OCI-LY7 (cell line): ENCODE measurements at regions not wholly inside any gene's neighbourhood (a gene's known extent, or its start where the extent isn't known, plus 50 kb on each side); places are given as distances from the start of the nearest gene placed in this dataset.

Experiments used
- CTCF ChIP-seq: fragments of 200-600 bp; sonication (generic); conservative IDR thresholded peaks from 2 replicates; pipeline ENCODE4 v1.5.1; 2014; ENCODE audit warnings: mild to moderate bottlenecking, antibody characterized with exemption, low read length, moderate library complexity, mixed read lengths
- EZH2phosphoT487 ChIP-seq: fragments of 200-600 bp; sonication (generic); IDR thresholded peaks from 2 replicates; pipeline ENCODE4 v1.6.1; 2018; ENCODE audit warnings: low read depth, borderline replicate concordance, mild to moderate bottlenecking, mixed run types, antibody characterized with exemption, low read length, moderate library complexity, mixed read lengths

GRCh38 chr17:71257096-71257495, 863.7 kb upstream of the SOX9 start:
- TF ChIP-seq CTCF (no peak), EZH2phosphoT487 (no peak)
